Erythroblast (primary cell): ENCODE measurements at regions not wholly inside any gene's neighbourhood (a gene's known extent, or its start where the extent isn't known, plus 50 kb on each side); places are given as distances from the start of the nearest gene placed in this dataset.

ENCODE experiments used
- GATA1 ChIP-seq: IDR thresholded peaks from 2 replicates; pipeline ENCODE4 v1.6.1; 2011; ENCODE audit warnings: low read depth, mild to moderate bottlenecking, control low read depth, low read length, moderate library complexity
- POLR2A ChIP-seq: IDR thresholded peaks from 2 replicates; pipeline ENCODE4 v1.6.1; 2011; ENCODE audit warnings: mild to moderate bottlenecking, low read length

- TF ChIP-seq POLR2A, result no peak
- no peak for TF ChIP-seq GATA1
Observed at GRCh38 chr12:47507221-47507620, 198.6 kb downstream of the RPAP3 start.
